H9 (cell line): ENCODE measurements at regions not wholly inside any gene's neighbourhood (a gene's known extent, or its start where the extent isn't known, plus 50 kb on each side); places are given as distances from the start of the nearest gene placed in this dataset.

Source experiments
- DNase-seq: peaks from one replicate; pipeline ENCODE4 v3.0.0-alpha.2; 2017
- H2AFZ ChIP-seq: one replicate; pipeline ENCODE4 v1.6.1; 2013; ENCODE audit warnings: mild to moderate bottlenecking, low read length, control low read depth, moderate library complexity
- H2AK5ac ChIP-seq: 2 replicates; pipeline ENCODE4 v1.6.1; 2013; ENCODE audit warnings: low read length, control low read depth, mixed read lengths; ENCODE audit not compliant: insufficient read length
- H2BK120ac ChIP-seq: one replicate; pipeline ENCODE4 v1.6.1; 2013; ENCODE audit warnings: low read depth, mild to moderate bottlenecking, low read length, control low read depth, inconsistent platforms; ENCODE audit not compliant: poor library complexity, severe bottlenecking
- H2BK12ac ChIP-seq: 2 replicates; pipeline ENCODE4 v1.6.1; 2013; ENCODE audit warnings: low read length, control low read depth, mixed read lengths, low read depth; ENCODE audit not compliant: insufficient read length
- H2BK15ac ChIP-seq: 2 replicates; pipeline ENCODE4 v1.6.1; 2013; ENCODE audit warnings: low read depth, low read length, control low read depth
- H2BK20ac ChIP-seq: one replicate; pipeline ENCODE4 v1.6.1; 2013; ENCODE audit warnings: low read depth, mild to moderate bottlenecking, low read length, control low read depth, inconsistent platforms; ENCODE audit not compliant: poor library complexity, severe bottlenecking
- H2BK5ac ChIP-seq: 2 replicates; pipeline ENCODE4 v1.6.1; 2013; ENCODE audit warnings: low read length, control low read depth, mixed read lengths; ENCODE audit not compliant: insufficient read length
- H3K14ac ChIP-seq: 2 replicates; pipeline ENCODE4 v1.6.1; 2013; ENCODE audit warnings: low read length, control low read depth; ENCODE audit not compliant: insufficient read depth
- H3K18ac ChIP-seq: 2 replicates; pipeline ENCODE4 v1.6.1; 2013; ENCODE audit warnings: low read depth, mild to moderate bottlenecking, mixed read lengths, low read length, control low read depth; ENCODE audit not compliant: insufficient read length
- H3K23ac ChIP-seq: 2 replicates; pipeline ENCODE4 v1.6.1; 2013; ENCODE audit warnings: low read length, control low read depth, mixed read lengths, low read depth; ENCODE audit not compliant: insufficient read length
- H3K23me2 ChIP-seq: 2 replicates; pipeline ENCODE4 v1.6.1; 2013; ENCODE audit warnings: low read depth, mild to moderate bottlenecking, mixed read lengths, low read length, control low read depth; ENCODE audit not compliant: insufficient read length, poor library complexity, severe bottlenecking
- H3K27ac ChIP-seq: 2 replicates; pipeline ENCODE4 v1.5.1; 2013; ENCODE audit warnings: low read length, control low read depth, mixed read lengths, low read depth; ENCODE audit not compliant: insufficient read length
- H3K27me3 ChIP-seq: 2 replicates; pipeline ENCODE4 v1.6.1; 2013; ENCODE audit warnings: low read length, control low read depth, inconsistent platforms; ENCODE audit not compliant: insufficient read depth
- H3K4ac ChIP-seq: 2 replicates; pipeline ENCODE4 v1.6.1; 2013; ENCODE audit warnings: low read depth, mild to moderate bottlenecking, control low read depth, inconsistent platforms, low read length, moderate library complexity
- H3K4me1 ChIP-seq: 2 replicates; pipeline ENCODE4 v1.6.1; 2013; ENCODE audit warnings: low read length, control low read depth, inconsistent platforms; ENCODE audit not compliant: insufficient read depth
- H3K4me2 ChIP-seq: 2 replicates; pipeline ENCODE4 v1.6.1; 2013; ENCODE audit warnings: low read length, control low read depth, mixed read lengths; ENCODE audit not compliant: insufficient read length, insufficient read depth
- H3K56ac ChIP-seq: 2 replicates; pipeline ENCODE4 v1.6.1; 2013; ENCODE audit warnings: low read depth, mild to moderate bottlenecking, mixed read lengths, low read length, control low read depth; ENCODE audit not compliant: insufficient read length
- H3K79me1 ChIP-seq: 2 replicates; pipeline ENCODE4 v1.6.1; 2013; ENCODE audit warnings: low read depth, mild to moderate bottlenecking, moderate library complexity, low read length, control low read depth, inconsistent platforms; ENCODE audit not compliant: insufficient read depth, poor library complexity, severe bottlenecking
- H3K79me2 ChIP-seq: 2 replicates; pipeline ENCODE4 v1.6.1; 2013; ENCODE audit warnings: low read length, control low read depth, inconsistent platforms; ENCODE audit not compliant: insufficient read depth
- H3K9ac ChIP-seq: 2 replicates; pipeline ENCODE4 v1.6.1; 2013; ENCODE audit warnings: low read length, control low read depth, mixed read lengths; ENCODE audit not compliant: insufficient read length; ENCODE audit errors: extremely low read depth
- H3K9me3 ChIP-seq: one replicate; pipeline ENCODE4 v1.6.1; 2013; ENCODE audit warnings: low read depth, low read length, inconsistent platforms; ENCODE audit not compliant: control insufficient read depth
- H3T11ph ChIP-seq: one replicate; pipeline ENCODE4 v1.6.1; 2013; ENCODE audit warnings: mild to moderate bottlenecking, low read length, control low read depth, inconsistent platforms
- H4K20me1 ChIP-seq: one replicate; pipeline ENCODE4 v1.6.1; 2013; ENCODE audit not compliant: control insufficient read depth, insufficient read length, insufficient read depth
- H4K5ac ChIP-seq: 2 replicates; pipeline ENCODE4 v1.6.1; 2013; ENCODE audit warnings: low read depth, mild to moderate bottlenecking, mixed read lengths, low read length, control low read depth; ENCODE audit not compliant: insufficient read length
- H4K8ac ChIP-seq: replicated peaks from 2 replicates; pipeline ENCODE4 v1.6.1; 2013; ENCODE audit warnings: low read length, control low read depth, mixed read lengths, low read depth; ENCODE audit not compliant: insufficient read length
- H4K91ac ChIP-seq: 2 replicates; pipeline ENCODE4 v1.6.1; 2013; ENCODE audit warnings: low read depth, mild to moderate bottlenecking, moderate library complexity, mixed read lengths, low read length, control low read depth; ENCODE audit not compliant: insufficient read length
- H3K27ac Mint-ChIP-seq, 3 experiments: 2 replicates in 2 of 3; 3 replicates in 1 of 3; pipeline ENCODE4 v1.8.0; 2020 to 2021; ENCODE audit warnings: mixed read lengths in 3 of 3, mild to moderate bottlenecking in 1 of 3, moderate library complexity in 1 of 3
- H3K27me3 Mint-ChIP-seq: 2 replicates; pipeline ENCODE4 v1.8.0; 2021; ENCODE audit warnings: low read depth, mild to moderate bottlenecking, moderate library complexity, mixed read lengths
- H3K36me3 Mint-ChIP-seq, 3 experiments: 2 replicates in 2 of 3; 3 replicates in 1 of 3; pipeline ENCODE4 v1.8.0; 2020 to 2021; ENCODE audit warnings: low read depth in 3 of 3, mixed read lengths in 3 of 3; ENCODE audit not compliant: insufficient read depth in 1 of 3
- H3K4me1 Mint-ChIP-seq, 2 experiments: 2 replicates each; pipeline ENCODE4 v1.8.0; 2020; ENCODE audit warnings: mixed read lengths in 2 of 2
- H3K4me3 Mint-ChIP-seq, 2 experiments: 2 replicates in 1 of 2; 3 replicates in 1 of 2; pipeline ENCODE4 v1.8.0; 2020 to 2021; ENCODE audit warnings: mild to moderate bottlenecking in 2 of 2, mixed read lengths in 2 of 2, moderate library complexity in 1 of 2
- H3K9me3 Mint-ChIP-seq, 2 experiments: 2 replicates in 1 of 2; 3 replicates in 1 of 2; pipeline ENCODE4 v1.8.0; 2020; ENCODE audit warnings: mild to moderate bottlenecking in 2 of 2, mixed read lengths in 2 of 2, moderate library complexity in 1 of 2
- WGBS: extraction: QIAGEN DNeasy Blood & Tissue Kit; methylation state at CpG from one replicate; pipeline ENCODE4 v1.1.7; 2013; ENCODE audit warnings: missing lambda C conversion rate, low lambda C conversion rate, mixed read lengths; ENCODE audit not compliant: insufficient read length; ENCODE audit errors: extremely low coverage; 5-methylcytosine and 5-hydroxymethylcytosine counted together
- TF ChIP-seq, protein P1 (sequence below): fragments of 200-600 bp; sonication (generic); conservative IDR thresholded peaks from 3 replicates; pipeline ENCODE4 v1.8.0; 2021; ENCODE audit warnings: antibody characterized with exemption, mild to moderate bottlenecking

DNA sequence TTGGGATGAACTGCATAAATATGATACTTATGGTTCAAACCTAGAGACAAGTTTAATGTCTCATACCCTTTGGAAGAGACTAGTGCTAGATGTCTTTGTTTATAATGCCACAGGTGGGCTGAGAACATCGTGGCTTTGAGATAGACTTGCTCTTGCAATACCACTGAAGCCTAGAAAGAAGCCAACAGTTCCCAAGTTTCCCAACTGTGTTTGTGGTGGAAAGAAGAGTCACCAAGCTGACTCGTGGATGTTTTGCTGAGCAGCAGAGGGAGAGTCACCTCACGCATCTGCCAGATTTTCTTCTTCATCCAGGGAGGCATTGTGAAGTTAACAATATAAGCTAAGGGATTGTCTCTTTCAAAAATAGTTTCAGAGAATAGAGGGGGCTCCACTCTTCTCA is 1076.2 kb downstream of the C4orf33 start:
- Histone ChIP-seq H3K9ac (no peak overlapping the region), H3K4me1 (no peaks in the 10 kb centered on the region), H2BK15ac (no peak overlapping the region), H3K23ac (no peak overlapping the region), H2BK12ac (no peak overlapping the region), H2BK120ac (no peak overlapping the region), H2BK5ac (no peak overlapping the region), H3K9me3 (no peaks in the 10 kb centered on the region), H2AK5ac (no peak overlapping the region), H4K8ac (no peak overlapping the region), H3K4ac (no peak overlapping the region), H4K91ac (no peak overlapping the region), H4K5ac (no peak overlapping the region), H3K14ac (no peak overlapping the region), H3K4me2 (no peak overlapping the region), H2BK20ac (no peak overlapping the region), H3K18ac (no peak overlapping the region), H3T11ph (no peak overlapping the region), H3K79me1 (no peaks in the 10 kb centered on the region), H3K56ac (no peak overlapping the region), H3K27me3 (no peaks in the 10 kb centered on the region), H2AFZ (no peak overlapping the region), H3K79me2 (no peaks in the 10 kb centered on the region), H3K23me2 (no peaks in the 10 kb centered on the region), H4K20me1 (no peaks in the 10 kb centered on the region), H3K27ac (no peak overlapping the region)
- H3K27ac Mint-ChIP-seq, result no peak overlapping the region
- H3K27me3 Mint-ChIP-seq, result no peaks in the 10 kb centered on the region
- TF ChIP-seq, protein P1, sequence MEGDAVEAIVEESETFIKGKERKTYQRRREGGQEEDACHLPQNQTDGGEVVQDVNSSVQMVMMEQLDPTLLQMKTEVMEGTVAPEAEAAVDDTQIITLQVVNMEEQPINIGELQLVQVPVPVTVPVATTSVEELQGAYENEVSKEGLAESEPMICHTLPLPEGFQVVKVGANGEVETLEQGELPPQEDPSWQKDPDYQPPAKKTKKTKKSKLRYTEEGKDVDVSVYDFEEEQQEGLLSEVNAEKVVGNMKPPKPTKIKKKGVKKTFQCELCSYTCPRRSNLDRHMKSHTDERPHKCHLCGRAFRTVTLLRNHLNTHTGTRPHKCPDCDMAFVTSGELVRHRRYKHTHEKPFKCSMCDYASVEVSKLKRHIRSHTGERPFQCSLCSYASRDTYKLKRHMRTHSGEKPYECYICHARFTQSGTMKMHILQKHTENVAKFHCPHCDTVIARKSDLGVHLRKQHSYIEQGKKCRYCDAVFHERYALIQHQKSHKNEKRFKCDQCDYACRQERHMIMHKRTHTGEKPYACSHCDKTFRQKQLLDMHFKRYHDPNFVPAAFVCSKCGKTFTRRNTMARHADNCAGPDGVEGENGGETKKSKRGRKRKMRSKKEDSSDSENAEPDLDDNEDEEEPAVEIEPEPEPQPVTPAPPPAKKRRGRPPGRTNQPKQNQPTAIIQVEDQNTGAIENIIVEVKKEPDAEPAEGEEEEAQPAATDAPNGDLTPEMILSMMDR, result no peak
- H3K4me1 Mint-ChIP-seq, result no peaks in the 10 kb centered on the region
- H3K36me3 Mint-ChIP-seq, result no peaks in the 10 kb centered on the region; a peak in 2 of 7 replicates
- no peak for DNase-seq
- no CpG with 5 or more reads among the region's 3 CpGs for WGBS
- no peak overlapping the region for H3K4me3 Mint-ChIP-seq
- no peaks in the 10 kb centered on the region for H3K9me3 Mint-ChIP-seq
